Panc1 (cell line): ENCODE measurements at regions not wholly inside any gene's neighbourhood (a gene's known extent, or its start where the extent isn't known, plus 50 kb on each side); places are given as distances from the start of the nearest gene placed in this dataset.

Experiments
- ATAC-seq: fragments of 200-7000 bp; cut with Tn5 transposase; 2 replicates; pipeline ENCODE4 v1.9.1; 2020; ENCODE audit warnings: mild to moderate bottlenecking, moderate library complexity
- BruUV-seq: library from RNA; stranded (reverse); fragments of 400-500 nt; replicated peaks from 2 replicates; lab custom pipeline; 2021; lab: Mats Ljungman, UMichigan
- CTCF ChIA-PET: fragments of 300-600 bp; sonication (Branson Sonifier 250); formaldehyde crosslinking; loops from one replicate; lab custom pipeline; 2022; ENCODE audit warnings: antibody characterized with exemption; lab: Charles Lee
- POLR2A ChIA-PET: fragments of 300-600 bp; sonication (Branson Sonifier 250); formaldehyde crosslinking; loops from one replicate; lab custom pipeline; 2022; ENCODE audit warnings: antibody characterized with exemption; lab: Charles Lee
- DNase-seq: peaks from one replicate; pipeline ENCODE4 v3.0.0-alpha.2; 2010; ENCODE audit warnings: low read depth, low spot score
- H3K27ac ChIP-seq: 2 replicates; pipeline ENCODE4 v1.5.1; 2011; ENCODE audit warnings: mild to moderate bottlenecking, low read length, inconsistent platforms
- H3K27me3 ChIP-seq: fragments of 200-500 bp; sonication (Bioruptor generic); 2 replicates; pipeline ENCODE4 v1.6.0; 2014; ENCODE audit warnings: low read length, inconsistent platforms; ENCODE audit not compliant: control insufficient read depth, insufficient read depth
- H3K36me3 ChIP-seq: fragments of 200-500 bp; sonication (Bioruptor generic); 2 replicates; pipeline ENCODE4 v1.5.1; 2014; ENCODE audit warnings: inconsistent platforms, mild to moderate bottlenecking, low read length, moderate library complexity; ENCODE audit not compliant: control insufficient read depth, insufficient read depth
- H3K4me1 ChIP-seq: 2 replicates; pipeline ENCODE4 v1.5.1; 2011; ENCODE audit warnings: inconsistent platforms, mild to moderate bottlenecking, low read length, moderate library complexity; ENCODE audit not compliant: control insufficient read depth, insufficient read depth
- H3K4me3 ChIP-seq, 2 experiments: 2 replicates each; pipeline ENCODE4 v1.5.1; 2011 to 2012; ENCODE audit warnings: low read depth in 2 of 2, low read length in 2 of 2, mild to moderate bottlenecking in 2 of 2, inconsistent platforms in 1 of 2, moderate library complexity in 1 of 2
- H3K9me3 ChIP-seq: fragments of 200-500 bp; sonication (Bioruptor generic); 2 replicates; pipeline ENCODE4 v1.5.1; 2014; ENCODE audit warnings: low read depth, mild to moderate bottlenecking, inconsistent platforms, low read length, moderate library complexity; ENCODE audit not compliant: control insufficient read depth, insufficient read depth
- POLR2AphosphoS5 ChIP-seq: IDR thresholded peaks from 2 replicates; pipeline ENCODE4 v1.6.1; 2012; ENCODE audit warnings: mild to moderate bottlenecking, low read depth, low read length, moderate library complexity
- SIN3A ChIP-seq: IDR thresholded peaks from 2 replicates; pipeline ENCODE4 v1.6.1; 2012; ENCODE audit warnings: low read depth, mild to moderate bottlenecking, low read length, moderate library complexity, borderline replicate concordance; ENCODE audit not compliant: insufficient read depth
- TCF7L2 ChIP-seq: IDR thresholded peaks from 2 replicates; pipeline ENCODE4 v1.6.1; 2011; ENCODE audit warnings: mild to moderate bottlenecking, low read depth, low read length, inconsistent platforms
- in situ Hi-C: cut with HindIII; loops from 2 replicates; pipeline ENCODE4 v1.10.0; 2016; ENCODE audit warnings: low sequenced_read_pairs, low pct_unique_long_range_greater_than_20kb
- intact Hi-C: fragments of 100-400 bp; cut with micrococcal nuclease; formaldehyde crosslinking; loops from one replicate; pipeline ENCODE4 v1.10.0; 2022; ENCODE audit not compliant: unreplicated experiment
- TF ChIP-seq, protein P1 (sequence below), 2 experiments: IDR thresholded peaks; 2 replicates each; pipeline ENCODE4 v1.6.1; 2011 to 2012; ENCODE audit warnings: low read depth in 2 of 2, control low read depth in 1 of 2, low read length in 1 of 2, mild to moderate bottlenecking in 1 of 2, moderate library complexity in 1 of 2; ENCODE audit not compliant: insufficient read depth in 1 of 2
- TF ChIP-seq, protein P2 (sequence below): fragments of 450-650 bp; IDR thresholded peaks from 2 replicates; pipeline ENCODE4 v1.5.1; 2017; ENCODE audit warnings: mild to moderate bottlenecking

DNA sequence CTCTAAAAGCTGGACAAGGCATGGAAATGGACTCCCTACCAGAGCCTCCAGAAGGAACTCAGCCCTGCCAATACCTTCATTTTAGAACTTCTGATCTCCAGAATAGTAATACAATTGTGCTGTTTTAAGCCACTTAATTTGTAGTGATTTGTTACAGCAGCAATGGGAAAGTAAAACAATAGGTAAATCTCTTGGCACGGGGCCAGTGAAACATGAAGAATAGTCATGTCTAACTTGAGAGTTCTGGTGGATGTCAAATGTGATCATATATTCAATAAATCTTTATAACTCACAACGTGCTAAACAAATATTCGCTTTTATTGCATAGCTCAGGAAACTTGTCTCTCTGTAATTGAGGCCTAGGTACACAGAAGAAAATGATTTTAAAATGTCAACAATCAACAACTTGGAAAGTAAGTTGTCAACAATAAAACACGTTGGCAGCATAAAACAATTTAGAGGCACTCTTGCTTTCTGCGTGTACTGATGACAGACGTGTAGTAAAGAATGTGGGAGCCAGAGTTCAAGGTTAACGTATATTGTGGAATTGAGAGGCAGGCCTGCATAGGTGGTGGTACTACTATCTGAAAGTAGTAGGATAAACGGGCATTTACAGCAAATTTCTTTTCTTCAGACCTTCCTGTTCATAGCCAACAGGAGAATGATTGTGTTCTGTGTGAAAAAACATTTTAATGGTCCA is 140.5 kb upstream of the OPRM1 start:
- POLR2A ChIA-PET: no interaction called here
- intact Hi-C loops (no loop called here), in situ Hi-C loops (no loop called here)
- CTCF ChIA-PET: no interaction called here
- no peak for ATAC-seq
- no peaks in the 10 kb centered on the region for H3K27me3 ChIP-seq
- H3K4me3 ChIP-seq: no peak overlapping the region
- no peak for DNase-seq
- H3K36me3 ChIP-seq: no peaks in the 10 kb centered on the region
- no peak for TF ChIP-seq POLR2AphosphoS5
- TF ChIP-seq TCF7L2: no peak
- TF ChIP-seq, protein P1, sequence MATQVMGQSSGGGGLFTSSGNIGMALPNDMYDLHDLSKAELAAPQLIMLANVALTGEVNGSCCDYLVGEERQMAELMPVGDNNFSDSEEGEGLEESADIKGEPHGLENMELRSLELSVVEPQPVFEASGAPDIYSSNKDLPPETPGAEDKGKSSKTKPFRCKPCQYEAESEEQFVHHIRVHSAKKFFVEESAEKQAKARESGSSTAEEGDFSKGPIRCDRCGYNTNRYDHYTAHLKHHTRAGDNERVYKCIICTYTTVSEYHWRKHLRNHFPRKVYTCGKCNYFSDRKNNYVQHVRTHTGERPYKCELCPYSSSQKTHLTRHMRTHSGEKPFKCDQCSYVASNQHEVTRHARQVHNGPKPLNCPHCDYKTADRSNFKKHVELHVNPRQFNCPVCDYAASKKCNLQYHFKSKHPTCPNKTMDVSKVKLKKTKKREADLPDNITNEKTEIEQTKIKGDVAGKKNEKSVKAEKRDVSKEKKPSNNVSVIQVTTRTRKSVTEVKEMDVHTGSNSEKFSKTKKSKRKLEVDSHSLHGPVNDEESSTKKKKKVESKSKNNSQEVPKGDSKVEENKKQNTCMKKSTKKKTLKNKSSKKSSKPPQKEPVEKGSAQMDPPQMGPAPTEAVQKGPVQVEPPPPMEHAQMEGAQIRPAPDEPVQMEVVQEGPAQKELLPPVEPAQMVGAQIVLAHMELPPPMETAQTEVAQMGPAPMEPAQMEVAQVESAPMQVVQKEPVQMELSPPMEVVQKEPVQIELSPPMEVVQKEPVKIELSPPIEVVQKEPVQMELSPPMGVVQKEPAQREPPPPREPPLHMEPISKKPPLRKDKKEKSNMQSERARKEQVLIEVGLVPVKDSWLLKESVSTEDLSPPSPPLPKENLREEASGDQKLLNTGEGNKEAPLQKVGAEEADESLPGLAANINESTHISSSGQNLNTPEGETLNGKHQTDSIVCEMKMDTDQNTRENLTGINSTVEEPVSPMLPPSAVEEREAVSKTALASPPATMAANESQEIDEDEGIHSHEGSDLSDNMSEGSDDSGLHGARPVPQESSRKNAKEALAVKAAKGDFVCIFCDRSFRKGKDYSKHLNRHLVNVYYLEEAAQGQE (IDR thresholded peaks at IDR 0.05; ENCODE audit: insufficient read depth in 1 of 2, low read depth in 2 of 2, low read length in 1 of 2): no peak
- TF ChIP-seq, protein P2, sequence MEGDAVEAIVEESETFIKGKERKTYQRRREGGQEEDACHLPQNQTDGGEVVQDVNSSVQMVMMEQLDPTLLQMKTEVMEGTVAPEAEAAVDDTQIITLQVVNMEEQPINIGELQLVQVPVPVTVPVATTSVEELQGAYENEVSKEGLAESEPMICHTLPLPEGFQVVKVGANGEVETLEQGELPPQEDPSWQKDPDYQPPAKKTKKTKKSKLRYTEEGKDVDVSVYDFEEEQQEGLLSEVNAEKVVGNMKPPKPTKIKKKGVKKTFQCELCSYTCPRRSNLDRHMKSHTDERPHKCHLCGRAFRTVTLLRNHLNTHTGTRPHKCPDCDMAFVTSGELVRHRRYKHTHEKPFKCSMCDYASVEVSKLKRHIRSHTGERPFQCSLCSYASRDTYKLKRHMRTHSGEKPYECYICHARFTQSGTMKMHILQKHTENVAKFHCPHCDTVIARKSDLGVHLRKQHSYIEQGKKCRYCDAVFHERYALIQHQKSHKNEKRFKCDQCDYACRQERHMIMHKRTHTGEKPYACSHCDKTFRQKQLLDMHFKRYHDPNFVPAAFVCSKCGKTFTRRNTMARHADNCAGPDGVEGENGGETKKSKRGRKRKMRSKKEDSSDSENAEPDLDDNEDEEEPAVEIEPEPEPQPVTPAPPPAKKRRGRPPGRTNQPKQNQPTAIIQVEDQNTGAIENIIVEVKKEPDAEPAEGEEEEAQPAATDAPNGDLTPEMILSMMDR: no peak
- TF ChIP-seq SIN3A: no peak
- no peaks in the 10 kb centered on the region for H3K9me3 ChIP-seq
- no peak overlapping the region for H3K27ac ChIP-seq
- no peaks in the 10 kb centered on the region for H3K4me1 ChIP-seq
- BruUV-seq: no TSS peak

DNA sequence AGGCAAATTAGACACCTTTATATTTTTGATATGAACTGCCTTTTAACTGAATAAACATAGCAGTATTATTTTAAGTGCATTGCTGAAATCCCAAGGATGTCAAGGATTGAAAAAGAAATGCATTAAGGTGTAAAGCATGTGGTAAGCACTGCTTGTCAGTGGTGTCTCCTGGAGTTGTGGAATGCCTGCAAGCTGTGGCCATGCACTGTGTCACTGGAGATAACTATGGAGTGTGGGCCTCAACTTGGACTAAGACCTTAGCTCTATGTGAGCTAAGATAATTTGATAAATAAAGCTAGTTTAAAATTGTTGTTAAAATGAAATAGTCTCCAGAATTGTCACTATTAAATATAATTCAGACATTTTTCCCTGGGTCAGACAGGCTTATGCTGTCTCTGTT is 156.6 kb upstream of the OPRM1 start:
- Histone ChIP-seq H3K4me1 (no peaks in the 10 kb centered on the region), H3K9me3 (peaks cover 4% of the 10 kb centered on the region; the same call in 1 of the 2 replicates), H3K27me3 (no peaks in the 10 kb centered on the region), H3K36me3 (no peaks in the 10 kb centered on the region; the same call in 1 of the 2 replicates), H3K4me3 (no peak overlapping the region), H3K27ac (no peak overlapping the region)
- TF ChIP-seq POLR2AphosphoS5 (no peak), SIN3A (no peak)
- TF ChIP-seq, protein P2: no peak
- TF ChIP-seq, protein P1 (IDR thresholded peaks at IDR 0.05; ENCODE audit: insufficient read depth in 1 of 2, low read depth in 2 of 2, low read length in 1 of 2): no peak
- no peak for ATAC-seq
- no peak for DNase-seq
- CTCF ChIA-PET: no interaction called here
- POLR2A ChIA-PET: no interaction called here
- intact Hi-C loops: no loop called here
- no TSS peak for BruUV-seq
- in situ Hi-C loops: no loop called here
